OCI-LY7 (cell line): ENCODE measurements at regions not wholly inside any gene's neighbourhood (a gene's known extent, or its start where the extent isn't known, plus 50 kb on each side); places are given as distances from the start of the nearest gene placed in this dataset.

Source experiments
- BruUV-seq: library from RNA; stranded (reverse); fragments of 400-500 nt; replicated peaks from 2 replicates; lab custom pipeline; 2021; lab: Mats Ljungman, UMichigan
- CTCF ChIA-PET: fragments of 300-600 bp; sonication (Branson Sonifier 250); formaldehyde crosslinking; loops from one replicate; lab custom pipeline; 2022; ENCODE audit warnings: antibody characterized with exemption; ENCODE audit not compliant: unreplicated experiment; lab: Charles Lee
- POLR2A ChIA-PET: fragments of 300-600 bp; sonication (Branson Sonifier 250); formaldehyde crosslinking; loops from one replicate; lab custom pipeline; 2022; ENCODE audit warnings: antibody characterized with exemption; lab: Charles Lee
- DNase-seq: peaks from one replicate; pipeline ENCODE4 v3.0.0-alpha.2; 2015; ENCODE audit warnings: low spot score
- H2AFZ ChIP-seq: fragments of 200-600 bp; sonication (generic), shearing (Covaris generic); 2 replicates; pipeline ENCODE4 v1.6.1; 2014; ENCODE audit warnings: mild to moderate bottlenecking, antibody characterized with exemption, low read length, moderate library complexity
- H3K27ac ChIP-seq: fragments of 200-600 bp; sonication (generic); 2 replicates; pipeline ENCODE4 v1.5.1; 2014; ENCODE audit warnings: mixed run types, low read depth, mild to moderate bottlenecking, moderate library complexity, low read length, inconsistent platforms; ENCODE audit not compliant: poor library complexity, severe bottlenecking
- H3K36me3 ChIP-seq: fragments of 200-600 bp; sonication (generic); 2 replicates; pipeline ENCODE4 v1.6.1; 2014; ENCODE audit warnings: mild to moderate bottlenecking, antibody characterized with exemption, low read length, moderate library complexity, mixed read lengths; ENCODE audit not compliant: insufficient read depth
- H3K4me1 ChIP-seq: fragments of 200-600 bp; sonication (generic); 2 replicates; pipeline ENCODE4 v1.5.1; 2014; ENCODE audit warnings: mild to moderate bottlenecking, low read length; ENCODE audit not compliant: insufficient read depth, poor library complexity, severe bottlenecking
- H3K4me2 ChIP-seq: fragments of 200-600 bp; sonication (generic); 2 replicates; pipeline ENCODE4 v1.6.1; 2014; ENCODE audit warnings: mild to moderate bottlenecking, low read length
- H3K4me3 ChIP-seq: fragments of 200-600 bp; sonication (generic); 2 replicates; pipeline ENCODE4 v1.5.1; 2014; ENCODE audit warnings: mild to moderate bottlenecking, low read depth, low read length; ENCODE audit not compliant: poor library complexity, severe bottlenecking
- H3K79me2 ChIP-seq: fragments of 200-600 bp; sonication (generic); 2 replicates; pipeline ENCODE4 v1.6.1; 2016; ENCODE audit warnings: low read depth, mild to moderate bottlenecking, low read length, moderate library complexity, mixed read lengths; ENCODE audit not compliant: insufficient read depth
- H3K9me2 ChIP-seq: fragments of 200-600 bp; sonication (generic); 2 replicates; pipeline ENCODE4 v1.6.1; 2016; ENCODE audit warnings: mild to moderate bottlenecking, low read length, mixed read lengths; ENCODE audit not compliant: insufficient read depth
- H3K9me3 ChIP-seq: fragments of 200-600 bp; sonication (generic); 2 replicates; pipeline ENCODE4 v1.6.1; 2014; ENCODE audit warnings: mild to moderate bottlenecking, mixed run types, low read length, mixed read lengths
- H4K20me1 ChIP-seq: fragments of 200-600 bp; sonication (generic); 2 replicates; pipeline ENCODE4 v1.6.1; 2014; ENCODE audit warnings: mild to moderate bottlenecking, antibody characterized with exemption, low read length, moderate library complexity, mixed read lengths; ENCODE audit not compliant: insufficient read depth
- EZH2phosphoT487 ChIP-seq: fragments of 200-600 bp; sonication (generic); IDR thresholded peaks from 2 replicates; pipeline ENCODE4 v1.6.1; 2018; ENCODE audit warnings: low read depth, borderline replicate concordance, mild to moderate bottlenecking, mixed run types, antibody characterized with exemption, low read length, moderate library complexity, mixed read lengths
- intact Hi-C: fragments of 100-400 bp; cut with micrococcal nuclease; formaldehyde crosslinking; loops from one replicate; pipeline ENCODE4 v1.10.0; 2022; ENCODE audit not compliant: unreplicated experiment
- TF ChIP-seq, protein P1 (sequence below): fragments of 200-600 bp; sonication (generic); conservative IDR thresholded peaks from 2 replicates; pipeline ENCODE4 v1.5.1; 2014; ENCODE audit warnings: mild to moderate bottlenecking, antibody characterized with exemption, low read length, moderate library complexity, mixed read lengths

DNA sequence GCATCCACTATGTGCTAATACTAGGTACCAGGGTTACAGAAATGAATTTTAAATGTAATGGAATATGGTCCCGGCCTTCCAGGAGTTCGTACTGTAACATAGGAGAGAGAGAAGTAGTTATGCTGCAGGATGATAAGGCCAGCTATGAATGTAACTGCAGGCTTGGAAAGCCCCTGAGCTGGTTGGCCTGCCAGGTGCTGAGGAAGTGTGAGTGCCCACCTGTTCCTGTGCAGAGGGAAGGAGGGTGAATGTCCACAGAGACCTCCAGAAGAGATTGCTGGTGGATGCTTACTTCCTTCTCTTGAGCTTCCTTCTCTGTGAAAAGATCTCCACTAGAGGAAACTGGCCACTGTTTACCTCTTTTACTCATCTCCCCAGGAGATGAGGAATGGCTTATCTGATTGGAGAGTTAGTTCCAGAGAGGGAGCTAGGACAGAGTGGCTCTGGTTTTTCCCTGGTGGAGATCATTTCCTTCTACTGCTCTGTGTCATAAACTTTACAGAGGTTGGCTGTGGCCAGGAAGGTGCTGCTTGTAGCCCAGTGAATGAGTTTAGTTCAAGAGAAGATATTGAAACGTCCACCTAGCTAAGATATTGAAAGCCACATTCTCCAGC, 114.0 kb upstream of the LNX1 start:
- Histone ChIP-seq H3K27ac (peak overlapping the region; percentile 20), H4K20me1 (no peaks in the 10 kb centered on the region), H3K9me3 (peaks cover 5% of the 10 kb centered on the region; the same call in 1 of the 2 replicates), H3K4me2 (peak overlapping the region; percentile 54), H3K9me2 (no peaks in the 10 kb centered on the region), H3K79me2 (no peaks in the 10 kb centered on the region), H2AFZ (peak overlapping the region; percentile 47), H3K36me3 (no peaks in the 10 kb centered on the region), H3K4me1 (peaks cover 53% of the 10 kb centered on the region), H3K4me3 (no peak overlapping the region)
- ChIA-PET CTCF (interaction anchor here (0.7 to 0.9 kb wide), 3 partner anchors 11 to 100 kb away, joined by 4 read pairs; no protein-coding TSS in a partner anchor), POLR2A (interaction anchor here (1.0 to 2.5 kb wide), 6 partner anchors 11 to 109 kb away, joined by 3 to 14 read pairs (median 4); no protein-coding TSS in a partner anchor)
- BruUV-seq, result no TSS peak
- TF ChIP-seq, protein P1, sequence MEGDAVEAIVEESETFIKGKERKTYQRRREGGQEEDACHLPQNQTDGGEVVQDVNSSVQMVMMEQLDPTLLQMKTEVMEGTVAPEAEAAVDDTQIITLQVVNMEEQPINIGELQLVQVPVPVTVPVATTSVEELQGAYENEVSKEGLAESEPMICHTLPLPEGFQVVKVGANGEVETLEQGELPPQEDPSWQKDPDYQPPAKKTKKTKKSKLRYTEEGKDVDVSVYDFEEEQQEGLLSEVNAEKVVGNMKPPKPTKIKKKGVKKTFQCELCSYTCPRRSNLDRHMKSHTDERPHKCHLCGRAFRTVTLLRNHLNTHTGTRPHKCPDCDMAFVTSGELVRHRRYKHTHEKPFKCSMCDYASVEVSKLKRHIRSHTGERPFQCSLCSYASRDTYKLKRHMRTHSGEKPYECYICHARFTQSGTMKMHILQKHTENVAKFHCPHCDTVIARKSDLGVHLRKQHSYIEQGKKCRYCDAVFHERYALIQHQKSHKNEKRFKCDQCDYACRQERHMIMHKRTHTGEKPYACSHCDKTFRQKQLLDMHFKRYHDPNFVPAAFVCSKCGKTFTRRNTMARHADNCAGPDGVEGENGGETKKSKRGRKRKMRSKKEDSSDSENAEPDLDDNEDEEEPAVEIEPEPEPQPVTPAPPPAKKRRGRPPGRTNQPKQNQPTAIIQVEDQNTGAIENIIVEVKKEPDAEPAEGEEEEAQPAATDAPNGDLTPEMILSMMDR, result no peak
- no peak for TF ChIP-seq EZH2phosphoT487
- intact Hi-C loops, result loop anchor here (5.0 to 10.0 kb wide), 4 partner anchors 202 to 527 kb away; partner anchors contain the start of gene SCFD2
- peak; percentile 70 for DNase-seq

GRCh38 chr4:53704329-53704728, 113.0 kb upstream of the LNX1 start:
- ChIA-PET CTCF (no interaction called here), POLR2A (interaction anchor here (1.8 to 3.0 kb wide), 2 partner anchors 8 to 11 kb away, joined by 7 to 12 read pairs; no protein-coding TSS in a partner anchor)
- H2AFZ ChIP-seq, result peak overlapping the region; percentile 47; the same call in 1 of the 2 replicates
- peak overlapping the region; percentile 20 for H3K27ac ChIP-seq
- H3K36me3 ChIP-seq, result no peaks in the 10 kb centered on the region
- intact Hi-C loops, result loop anchor here (10.0 kb wide), 1 partner anchor 340 kb away; the partner anchor contains the start of gene SCFD2
- no peaks in the 10 kb centered on the region for H4K20me1 ChIP-seq
- BruUV-seq, result no TSS peak
- H3K79me2 ChIP-seq, result no peaks in the 10 kb centered on the region
- DNase-seq, result no peak
- H3K9me2 ChIP-seq, result no peaks in the 10 kb centered on the region
- peaks cover 53% of the 10 kb centered on the region for H3K4me1 ChIP-seq
- TF ChIP-seq EZH2phosphoT487, result no peak
- TF ChIP-seq, protein P1, result no peak
- peaks cover 5% of the 10 kb centered on the region; the same call in 1 of the 2 replicates for H3K9me3 ChIP-seq
- no peak overlapping the region for H3K4me2 ChIP-seq
- no peak overlapping the region for H3K4me3 ChIP-seq

- H3K4me3 ChIP-seq, result peak overlapping the region; percentile 59
- intact Hi-C loops, result loop anchor here (10.0 kb wide), 1 partner anchor 338 kb away; the partner anchor contains the start of gene SCFD2
- no peaks in the 10 kb centered on the region for H3K36me3 ChIP-seq
- H2AFZ ChIP-seq, result peak overlapping the region; percentile 92
- H3K9me3 ChIP-seq, result peaks cover 5% of the 10 kb centered on the region; the same call in 1 of the 2 replicates
- peak overlapping the region; percentile 74 for H3K27ac ChIP-seq
- ChIA-PET CTCF (interaction anchor here (0.7 to 2.6 kb wide), 4 partner anchors 40 to 531 kb away, joined by 3 to 11 read pairs (median 4); no protein-coding TSS in a partner anchor), POLR2A (interaction anchor here (0.8 to 3.0 kb wide), 5 partner anchors 9 to 107 kb away, joined by 3 to 13 read pairs (median 5); no protein-coding TSS in a partner anchor)
- BruUV-seq, result no TSS peak
- no peaks in the 10 kb centered on the region for H3K9me2 ChIP-seq
- H3K79me2 ChIP-seq, result no peaks in the 10 kb centered on the region
- peaks cover 53% of the 10 kb centered on the region for H3K4me1 ChIP-seq
- no peak for TF ChIP-seq EZH2phosphoT487
- TF ChIP-seq, protein P1, result no peak
- peak overlapping the region; percentile 76 for H3K4me2 ChIP-seq
- no peaks in the 10 kb centered on the region for H4K20me1 ChIP-seq
- no peak for DNase-seq
Measured at GRCh38 chr4:53703267-53703655, 112.0 kb upstream of the LNX1 start.
